Endothelial cell of umbilical vein (primary cell): ENCODE measurements at regions not wholly inside any gene's neighbourhood (a gene's known extent, or its start where the extent isn't known, plus 50 kb on each side); places are given as distances from the start of the nearest gene placed in this dataset.

Experiments
- BruUV-seq: library from RNA; stranded (reverse); fragments of 400-500 nt; replicated peaks from 2 replicates; lab custom pipeline; 2021; lab: Mats Ljungman, UMichigan
- CTCF ChIA-PET: fragments of 300-600, 350-600 bp; sonication (Branson Sonifier 250); formaldehyde crosslinking; loops from one replicate; lab custom pipeline; 2021; ENCODE audit warnings: antibody characterized with exemption, inconsistent platforms; lab: Charles Lee
- POLR2A ChIA-PET: fragments of 300-600, 350-600 bp; sonication (Branson Sonifier 250); formaldehyde crosslinking; loops from one replicate; lab custom pipeline; 2021; ENCODE audit warnings: antibody characterized with exemption, inconsistent platforms; lab: Charles Lee
- DNase-seq: peaks from one replicate; pipeline ENCODE4 v3.0.0-alpha.2; 2011; ENCODE audit warnings: low read depth, low spot score
- FAIRE-seq: peaks from 2 replicates; lab custom pipeline; 2011; peaks lifted over from hg19 to GRCh38; lab: Jason Lieb, UNC
- H2AFZ ChIP-seq: 2 replicates; pipeline ENCODE4 v1.6.0; 2012; ENCODE audit warnings: low read depth, low read length, control low read depth, inconsistent platforms
- H3K27ac ChIP-seq: 2 replicates; pipeline ENCODE4 v1.5.1; 2011; ENCODE audit warnings: low read depth, mild to moderate bottlenecking, control low read depth, low read length, moderate library complexity; ENCODE audit not compliant: insufficient read depth
- H3K27me3 ChIP-seq, 2 experiments: 2 replicates each; pipeline versions ENCODE4 v1.6.0 to v1.6.1; 2011; ENCODE audit warnings: low read length in 2 of 2, mixed read lengths in 1 of 2; ENCODE audit not compliant: control insufficient read depth in 2 of 2, insufficient read depth in 2 of 2
- H3K36me3 ChIP-seq, 2 experiments: 2 replicates in 1 of 2; 3 replicates in 1 of 2; pipeline ENCODE4 v1.5.1; 2011; ENCODE audit warnings: low read length in 2 of 2, mild to moderate bottlenecking in 1 of 2, moderate library complexity in 1 of 2; ENCODE audit not compliant: control insufficient read depth in 2 of 2, insufficient read depth in 2 of 2; ENCODE audit errors: extremely low read depth in 1 of 2
- H3K4me1 ChIP-seq: 3 replicates; pipeline ENCODE4 v1.5.1; 2011; ENCODE audit warnings: mild to moderate bottlenecking, low read length; ENCODE audit not compliant: control insufficient read depth, insufficient read depth; ENCODE audit errors: extremely low read depth
- H3K4me2 ChIP-seq: 2 replicates; pipeline ENCODE4 v1.6.1; 2011; ENCODE audit warnings: low read length, control low read depth, mixed read lengths; ENCODE audit not compliant: insufficient read depth
- H3K4me3 ChIP-seq, 3 experiments: fragments of 200-600 bp in 1 of 3; sonication (generic), shearing (Covaris generic) in 1 of 3; replicated peaks in 1 of 3; 2 replicates each; pipeline ENCODE4 v1.5.1; 2011 to 2016; ENCODE audit warnings: control low read depth in 3 of 3, low read length in 3 of 3, mild to moderate bottlenecking in 2 of 3, inconsistent platforms in 1 of 3, low read depth in 1 of 3, moderate library complexity in 1 of 3; ENCODE audit not compliant: insufficient read depth in 1 of 3
- H3K79me2 ChIP-seq: 2 replicates; pipeline ENCODE4 v1.6.0; 2012; ENCODE audit warnings: low read length, inconsistent platforms; ENCODE audit not compliant: control insufficient read depth, insufficient read depth
- H3K9ac ChIP-seq: replicated peaks from 2 replicates; pipeline ENCODE3; 2011; ENCODE audit warnings: low read length, control low read depth; ENCODE audit not compliant: insufficient read depth; ENCODE audit errors: extremely low read depth
- H3K9me1 ChIP-seq: replicated peaks from 3 replicates; pipeline ENCODE4 v1.6.0; 2011; ENCODE audit warnings: mild to moderate bottlenecking, low read length; ENCODE audit not compliant: control insufficient read depth, insufficient read depth; ENCODE audit errors: extremely low read depth
- H3K9me3 ChIP-seq: replicated peaks from 2 replicates; pipeline ENCODE4 v1.5.1; 2012; ENCODE audit warnings: low read length, inconsistent platforms; ENCODE audit not compliant: control insufficient read depth, insufficient read depth
- H4K20me1 ChIP-seq: replicated peaks from 2 replicates; pipeline ENCODE3; 2011; ENCODE audit warnings: mild to moderate bottlenecking, low read length; ENCODE audit not compliant: control insufficient read depth, insufficient read depth; ENCODE audit errors: extremely low read depth
- EZH2 ChIP-seq: IDR thresholded peaks from 2 replicates; pipeline ENCODE4 v1.6.1; 2012; ENCODE audit warnings: borderline replicate concordance, low read depth, mild to moderate bottlenecking, moderate library complexity, low read length, inconsistent platforms; ENCODE audit not compliant: severe bottlenecking
- FOS ChIP-seq: IDR thresholded peaks from 2 replicates; pipeline ENCODE4 v1.6.1; 2011; ENCODE audit warnings: mild to moderate bottlenecking, low read length, moderate library complexity, borderline replicate concordance; ENCODE audit not compliant: insufficient read depth
- GATA2 ChIP-seq: IDR thresholded peaks from 2 replicates; pipeline ENCODE4 v1.7.0; 2011; ENCODE audit warnings: low read depth, mild to moderate bottlenecking, moderate library complexity, mixed read lengths, low read length; ENCODE audit not compliant: insufficient read length, insufficient read depth
- JUN ChIP-seq: IDR thresholded peaks from 2 replicates; pipeline ENCODE4 v1.6.1; 2011; ENCODE audit warnings: borderline replicate concordance, low read depth; ENCODE audit not compliant: insufficient read length, insufficient read depth
- MYC ChIP-seq: IDR thresholded peaks from one replicate; pipeline ENCODE4 v1.6.1; 2011; ENCODE audit warnings: mild to moderate bottlenecking, low read depth, low read length
- POLR2A ChIP-seq: IDR thresholded peaks from 2 replicates; pipeline ENCODE4 v1.6.1; 2012; ENCODE audit warnings: low read depth, mild to moderate bottlenecking, control low read depth, low read length
- POLR2AphosphoS5 ChIP-seq: IDR thresholded peaks from 2 replicates; pipeline ENCODE4 v1.6.1; 2012; ENCODE audit warnings: low read depth, mild to moderate bottlenecking, control low read depth, low read length, moderate library complexity; ENCODE audit not compliant: insufficient read depth
- dilution Hi-C: fragments of 300-500 bp; cut with MboI; formaldehyde crosslinking; loops from one replicate; pipeline ENCODE4 v1.15.0; 2019; ENCODE audit warnings: low sequenced_read_pairs; ENCODE audit not compliant: extremely low pct_ligation_motif_present
- intact Hi-C: fragments of 100-400 bp; cut with micrococcal nuclease; formaldehyde crosslinking; loops from one replicate; pipeline ENCODE4 v1.10.0; 2022
- TF ChIP-seq, protein P1 (sequence below), 2 donors: IDR thresholded peaks; 1 replicate in 1 of 2; 2 replicates in 1 of 2; pipeline ENCODE4 v1.5.1; 2011; ENCODE audit warnings: low read length in 2 of 2, mild to moderate bottlenecking in 2 of 2, moderate library complexity in 2 of 2, control low read depth in 1 of 2, inconsistent platforms in 1 of 2, low read depth in 1 of 2; ENCODE audit not compliant: insufficient read depth in 1 of 2; ENCODE audit errors: extremely low read depth in 1 of 2
- TF ChIP-seq, protein P2 (sequence below): IDR thresholded peaks from 2 replicates; pipeline ENCODE4 v1.6.1; 2011; ENCODE audit not compliant: insufficient read depth, insufficient read length

DNA sequence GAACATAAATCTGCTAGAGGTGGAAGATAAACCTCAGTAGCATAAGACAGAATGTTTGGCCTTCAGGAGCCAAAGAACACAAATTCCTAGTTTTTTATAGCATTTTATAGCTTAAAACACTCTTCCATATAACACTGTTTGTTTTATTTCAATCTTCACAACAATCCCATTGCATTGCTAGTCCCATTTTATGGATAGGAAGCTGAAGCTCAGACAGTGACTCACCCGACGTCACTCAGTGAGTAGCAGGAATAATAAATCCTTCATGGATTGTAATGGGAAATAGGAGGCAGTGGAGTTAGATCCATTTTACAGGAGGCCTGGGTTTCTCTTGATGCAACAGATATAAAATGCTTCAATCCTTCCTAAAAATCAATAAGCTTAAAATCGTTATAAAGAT, 217.5 kb downstream of the RAB28 start:
- Histone ChIP-seq H3K9me3 (no peaks in the 10 kb centered on the region), H3K27ac (no peak overlapping the region)
- no peak for FAIRE-seq

DNA sequence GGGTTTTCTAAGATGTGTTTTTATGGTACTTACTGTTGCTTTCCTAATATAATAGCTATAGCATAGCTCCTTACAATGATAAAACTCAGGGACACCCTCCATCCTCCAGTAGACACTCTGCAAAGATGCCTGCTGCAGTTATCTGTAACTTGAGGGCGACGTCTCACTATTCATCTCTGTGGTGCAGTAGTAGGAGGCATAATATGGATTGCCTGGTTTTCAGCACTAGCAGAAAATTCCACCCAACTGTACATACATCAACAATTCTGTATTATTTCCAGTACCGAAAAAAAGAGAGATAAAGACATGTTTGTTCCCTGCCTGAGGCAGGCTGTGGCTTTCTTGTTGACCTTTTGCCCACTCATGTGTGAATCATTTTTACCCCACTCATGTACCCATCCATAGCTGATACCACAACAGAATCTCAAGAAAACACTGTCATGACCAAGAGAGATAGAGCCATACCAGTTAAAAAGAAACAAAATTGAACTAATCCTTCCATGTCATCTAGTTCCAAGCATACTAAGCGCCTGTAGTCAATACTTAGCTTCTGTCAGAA, 220.1 kb downstream of the RAB28 start:
- Histone ChIP-seq H3K79me2 (no peaks in the 10 kb centered on the region), H3K9me3 (no peaks in the 10 kb centered on the region), H3K4me1 (no peaks in the 10 kb centered on the region), H4K20me1 (no peaks in the 10 kb centered on the region), H3K27me3 (no peaks in the 10 kb centered on the region), H3K36me3 (no peaks in the 10 kb centered on the region), H3K9ac (no peak overlapping the region), H2AFZ (no peak overlapping the region), H3K27ac (no peak overlapping the region), H3K4me2 (no peak overlapping the region), H3K9me1 (no peaks in the 10 kb centered on the region), H3K4me3 (no peak overlapping the region)
- ChIA-PET POLR2A (no interaction called here), CTCF (no interaction called here)
- TF ChIP-seq FOS, result no peak
- TF ChIP-seq JUN, result no peak
- no peak for TF ChIP-seq POLR2A
- no peak for TF ChIP-seq POLR2AphosphoS5
- TF ChIP-seq, protein P1, sequence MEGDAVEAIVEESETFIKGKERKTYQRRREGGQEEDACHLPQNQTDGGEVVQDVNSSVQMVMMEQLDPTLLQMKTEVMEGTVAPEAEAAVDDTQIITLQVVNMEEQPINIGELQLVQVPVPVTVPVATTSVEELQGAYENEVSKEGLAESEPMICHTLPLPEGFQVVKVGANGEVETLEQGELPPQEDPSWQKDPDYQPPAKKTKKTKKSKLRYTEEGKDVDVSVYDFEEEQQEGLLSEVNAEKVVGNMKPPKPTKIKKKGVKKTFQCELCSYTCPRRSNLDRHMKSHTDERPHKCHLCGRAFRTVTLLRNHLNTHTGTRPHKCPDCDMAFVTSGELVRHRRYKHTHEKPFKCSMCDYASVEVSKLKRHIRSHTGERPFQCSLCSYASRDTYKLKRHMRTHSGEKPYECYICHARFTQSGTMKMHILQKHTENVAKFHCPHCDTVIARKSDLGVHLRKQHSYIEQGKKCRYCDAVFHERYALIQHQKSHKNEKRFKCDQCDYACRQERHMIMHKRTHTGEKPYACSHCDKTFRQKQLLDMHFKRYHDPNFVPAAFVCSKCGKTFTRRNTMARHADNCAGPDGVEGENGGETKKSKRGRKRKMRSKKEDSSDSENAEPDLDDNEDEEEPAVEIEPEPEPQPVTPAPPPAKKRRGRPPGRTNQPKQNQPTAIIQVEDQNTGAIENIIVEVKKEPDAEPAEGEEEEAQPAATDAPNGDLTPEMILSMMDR (IDR thresholded peaks at IDR 0.05; ENCODE audit: extremely low read depth in 1 of 2, insufficient read depth in 1 of 2, low read depth in 1 of 2, low read length in 2 of 2), result no peak
- TF ChIP-seq MYC, result no peak
- TF ChIP-seq GATA2, result no peak
- no peak for TF ChIP-seq EZH2
- TF ChIP-seq, protein P2, sequence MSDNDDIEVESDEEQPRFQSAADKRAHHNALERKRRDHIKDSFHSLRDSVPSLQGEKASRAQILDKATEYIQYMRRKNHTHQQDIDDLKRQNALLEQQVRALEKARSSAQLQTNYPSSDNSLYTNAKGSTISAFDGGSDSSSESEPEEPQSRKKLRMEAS, result no peak
- dilution Hi-C loops, result no loop called here
- no peak for FAIRE-seq
- intact Hi-C loops, result no loop called here
- DNase-seq, result no peak
- no TSS peak for BruUV-seq

More for the DNA sequence above, 217.5 kb downstream of the RAB28 start:
- H2AFZ ChIP-seq, result no peak overlapping the region
- POLR2A ChIA-PET, result no interaction called here
- no TSS peak for BruUV-seq
- dilution Hi-C loops (no loop called here), intact Hi-C loops (no loop called here)
- H3K9me1 ChIP-seq, result no peaks in the 10 kb centered on the region
- DNase-seq, result no peak
- no peak overlapping the region for H3K4me3 ChIP-seq
- CTCF ChIA-PET, result no interaction called here
- no peaks in the 10 kb centered on the region for H3K27me3 ChIP-seq
- H3K79me2 ChIP-seq, result no peaks in the 10 kb centered on the region
- no peaks in the 10 kb centered on the region for H4K20me1 ChIP-seq
- H3K4me1 ChIP-seq, result no peaks in the 10 kb centered on the region
- H3K4me2 ChIP-seq, result no peak overlapping the region
- no peak overlapping the region for H3K9ac ChIP-seq
- no peak for TF ChIP-seq JUN
- TF ChIP-seq, protein P1 (IDR thresholded peaks at IDR 0.05; ENCODE audit: extremely low read depth in 1 of 2, insufficient read depth in 1 of 2, low read depth in 1 of 2, low read length in 2 of 2), result no peak
- TF ChIP-seq GATA2, result no peak
- TF ChIP-seq MYC, result no peak
- TF ChIP-seq POLR2AphosphoS5, result no peak
- H3K36me3 ChIP-seq, result no peaks in the 10 kb centered on the region
